Ascending aorta (tissue), 2 donors: ENCODE measurements at regions not wholly inside any gene's neighbourhood (a gene's known extent, or its start where the extent isn't known, plus 50 kb on each side); places are given as distances from the start of the nearest gene placed in this dataset.

ENCODE experiments used
- DNase-seq, 2 donors: peaks; one replicate each; pipeline ENCODE4 v3.0.0-alpha.2; 2019; ENCODE audit warnings: low spot score in 2 of 2
- H3K27ac ChIP-seq, 2 donors: fragments of 200-600 bp; sonication (generic); one replicate each; pipeline ENCODE4 v1.5.1; 2016 to 2017; ENCODE audit warnings: mild to moderate bottlenecking in 1 of 2
- H3K27me3 ChIP-seq: fragments of 200-600 bp; sonication (generic); one replicate; pipeline ENCODE4 v1.5.1; 2017
- H3K36me3 ChIP-seq, 2 donors: fragments of 200-600 bp; sonication (generic); one replicate each; pipeline ENCODE4 v1.5.1; 2016
- H3K4me1 ChIP-seq, 2 donors: fragments of 200-600 bp; sonication (generic); one replicate each; pipeline ENCODE4 v1.5.1; 2016 to 2017; ENCODE audit warnings: mild to moderate bottlenecking in 1 of 2
- H3K4me3 ChIP-seq, 2 donors: fragments of 200-600 bp; sonication (generic); one replicate each; pipeline ENCODE4 v1.5.1; 2016 to 2017; ENCODE audit warnings: mild to moderate bottlenecking in 1 of 2
- H3K9me3 ChIP-seq, 2 donors: fragments of 200-600 bp; sonication (generic); one replicate each; pipeline ENCODE4 v1.5.1; 2016
- CTCF ChIP-seq, 3 experiments: fragments of 200-600 bp in 2 of 3; fragments of 450-650 bp in 1 of 3; sonication (generic) in 2 of 3; IDR thresholded peaks; one replicate each; pipeline ENCODE4 v1.5.1; 2016 to 2019; ENCODE audit warnings: antibody characterized with exemption in 3 of 3, mild to moderate bottlenecking in 1 of 3, moderate library complexity in 1 of 3
- intact Hi-C: fragments of 100-400 bp; cut with DNase I; formaldehyde crosslinking; loops from one replicate; pipeline ENCODE4 v1.15.1; 2023

GRCh38 chr3:107271787-107272387 lies 105.4 kb upstream of the CCDC54 start:
- intact Hi-C loops, result loop anchor here (5.0 kb wide), 1 partner anchor 160 kb away; no protein-coding TSS in a partner anchor
- no peak overlapping the region for H3K4me3 ChIP-seq
- DNase-seq, result no peak
- peak in 2 of 3 experiments; percentile 50 to 62 for TF ChIP-seq CTCF (IDR thresholded peaks at IDR 0.05)
- H3K9me3 ChIP-seq, result no peaks in the 10 kb centered on the region
- no peaks in the 10 kb centered on the region for H3K4me1 ChIP-seq
- no peaks in the 10 kb centered on the region for H3K27me3 ChIP-seq
- H3K27ac ChIP-seq, result no peak overlapping the region
- H3K36me3 ChIP-seq, result no peaks in the 10 kb centered on the region

- Histone ChIP-seq H3K27me3 (no peaks in the 10 kb centered on the region), H3K4me1 (no peaks in the 10 kb centered on the region), H3K27ac (no peak overlapping the region), H3K36me3 (no peaks in the 10 kb centered on the region), H3K9me3 (no peaks in the 10 kb centered on the region), H3K4me3 (no peak overlapping the region)
- no peak for DNase-seq
- intact Hi-C loops, result loop anchor here (5.0 kb wide), 1 partner anchor 160 kb away; no protein-coding TSS in a partner anchor
- no peak for TF ChIP-seq CTCF (IDR thresholded peaks at IDR 0.05)
Measured at GRCh38 chr3:107272471-107272870, 104.8 kb upstream of the CCDC54 start.

- Histone ChIP-seq H3K27ac (no peak overlapping the region), H3K36me3 (no peaks in the 10 kb centered on the region), H3K4me1 (no peaks in the 10 kb centered on the region), H3K9me3 (no peaks in the 10 kb centered on the region), H3K27me3 (no peaks in the 10 kb centered on the region), H3K4me3 (no peak overlapping the region)
- DNase-seq, result no peak
- intact Hi-C loops, result loop anchor here (5.0 kb wide), 1 partner anchor 159 kb away; no protein-coding TSS in a partner anchor
- no peak for TF ChIP-seq CTCF (IDR thresholded peaks at IDR 0.05)
Measured at GRCh38 chr3:107272885-107273284, 104.4 kb upstream of the CCDC54 start.

GRCh38 chr3:107273771-107274170 lies 103.5 kb upstream of the CCDC54 start:
- intact Hi-C loops, result loop anchor here (5.0 kb wide), 1 partner anchor 159 kb away; no protein-coding TSS in a partner anchor

GRCh38 chr3:107275511-107275910 lies 101.7 kb upstream of the CCDC54 start:
- Histone ChIP-seq H3K9me3 (no peaks in the 10 kb centered on the region), H3K27ac (no peak overlapping the region), H3K36me3 (no peaks in the 10 kb centered on the region), H3K27me3 (no peaks in the 10 kb centered on the region), H3K4me3 (no peak overlapping the region), H3K4me1 (no peaks in the 10 kb centered on the region)
- no peak for TF ChIP-seq CTCF (IDR thresholded peaks at IDR 0.05)
- intact Hi-C loops, result no loop called here
- no peak for DNase-seq

More at GRCh38 chr3:107273771-107274170, 103.5 kb upstream of the CCDC54 start:
- H3K27ac ChIP-seq, result no peak overlapping the region
- H3K27me3 ChIP-seq, result no peaks in the 10 kb centered on the region
- H3K4me1 ChIP-seq, result no peaks in the 10 kb centered on the region
- no peaks in the 10 kb centered on the region for H3K36me3 ChIP-seq
- no peak for DNase-seq
- H3K9me3 ChIP-seq, result no peaks in the 10 kb centered on the region
- TF ChIP-seq CTCF (IDR thresholded peaks at IDR 0.05), result no peak
- no peak overlapping the region for H3K4me3 ChIP-seq
